ENCODE measurements at regions not wholly inside any gene's neighbourhood (a gene's known extent, or its start where the extent isn't known, plus 50 kb on each side); places are given as distances from the start of the nearest gene placed in this dataset.

GRCh38 chr12:74732164-74732784 lies 194.6 kb downstream of the ATXN7L3B start:
- ChIA-PET CTCF (no interaction called here), POLR2A (ENCODE audit: unreplicated experiment) (no interaction called here)
- Histone ChIP-seq H3K4me2 (ENCODE audit: low read length) (no peak overlapping the region), H3K9me3 (ENCODE audit: low read length) (no peaks in the 10 kb centered on the region), H3K9ac (ENCODE audit: low read length) (no peak overlapping the region), H4K20me1 (ENCODE audit: low read length) (no peaks in the 10 kb centered on the region), H3K9me2 (replicated peaks; ENCODE audit: low read length) (no peaks in the 10 kb centered on the region), H3K27me3 (ENCODE audit: low read length) (no peaks in the 10 kb centered on the region), H3K27ac (ENCODE audit: low read length) (no peak overlapping the region), H3K4me1 (ENCODE audit: insufficient read depth, low read length) (no peaks in the 10 kb centered on the region), H3F3A (ENCODE audit: low read length, unreplicated experiment) (no peaks in the 10 kb centered on the region), H2AFZ (ENCODE audit: low read length) (no peak overlapping the region), H3K79me2 (ENCODE audit: low read length) (no peaks in the 10 kb centered on the region), H3K36me3 (ENCODE audit: low read depth, low read length) (no peaks in the 10 kb centered on the region), H3K4me3 (ENCODE audit: low read length) (no peak overlapping the region)
- ATAC-seq (no peak), DNase-seq (no peak)
- TF ChIP-seq EZH2 (IDR thresholded peaks at IDR 0.05; ENCODE audit: low read length, unreplicated experiment) (no peak), EZH2phosphoT487 (IDR thresholded peaks at IDR 0.05; ENCODE audit: borderline replicate concordance, low read length) (no peak)
- TF ChIP-seq, protein P1, sequence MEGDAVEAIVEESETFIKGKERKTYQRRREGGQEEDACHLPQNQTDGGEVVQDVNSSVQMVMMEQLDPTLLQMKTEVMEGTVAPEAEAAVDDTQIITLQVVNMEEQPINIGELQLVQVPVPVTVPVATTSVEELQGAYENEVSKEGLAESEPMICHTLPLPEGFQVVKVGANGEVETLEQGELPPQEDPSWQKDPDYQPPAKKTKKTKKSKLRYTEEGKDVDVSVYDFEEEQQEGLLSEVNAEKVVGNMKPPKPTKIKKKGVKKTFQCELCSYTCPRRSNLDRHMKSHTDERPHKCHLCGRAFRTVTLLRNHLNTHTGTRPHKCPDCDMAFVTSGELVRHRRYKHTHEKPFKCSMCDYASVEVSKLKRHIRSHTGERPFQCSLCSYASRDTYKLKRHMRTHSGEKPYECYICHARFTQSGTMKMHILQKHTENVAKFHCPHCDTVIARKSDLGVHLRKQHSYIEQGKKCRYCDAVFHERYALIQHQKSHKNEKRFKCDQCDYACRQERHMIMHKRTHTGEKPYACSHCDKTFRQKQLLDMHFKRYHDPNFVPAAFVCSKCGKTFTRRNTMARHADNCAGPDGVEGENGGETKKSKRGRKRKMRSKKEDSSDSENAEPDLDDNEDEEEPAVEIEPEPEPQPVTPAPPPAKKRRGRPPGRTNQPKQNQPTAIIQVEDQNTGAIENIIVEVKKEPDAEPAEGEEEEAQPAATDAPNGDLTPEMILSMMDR (conservative IDR thresholded peaks at IDR 0.05; ENCODE audit: low read depth, low read length) = no peak
- intact Hi-C loops (cut with micrococcal nuclease) = no loop called here
- no TSS peak for BruUV-seq (replicated peaks)

GRCh38 chr12:74732826-74733225 lies 195.2 kb downstream of the ATXN7L3B start:
- ChIA-PET POLR2A (ENCODE audit: unreplicated experiment) (no interaction called here), CTCF (no interaction called here)
- no peaks in the 10 kb centered on the region for H4K20me1 ChIP-seq (ENCODE audit: low read length)
- H3K79me2 ChIP-seq (ENCODE audit: low read length) = no peaks in the 10 kb centered on the region
- H3K9me3 ChIP-seq (ENCODE audit: low read length) = no peaks in the 10 kb centered on the region
- no peak for DNase-seq
- no peaks in the 10 kb centered on the region for H3K4me1 ChIP-seq (ENCODE audit: insufficient read depth, low read length)
- H3F3A ChIP-seq (ENCODE audit: low read length, unreplicated experiment) = no peaks in the 10 kb centered on the region
- no peak for ATAC-seq
- no peaks in the 10 kb centered on the region for H3K9me2 ChIP-seq (replicated peaks; ENCODE audit: low read length)
- H3K4me2 ChIP-seq (ENCODE audit: low read length) = no peak overlapping the region
- no peaks in the 10 kb centered on the region for H3K27me3 ChIP-seq (ENCODE audit: low read length)
- TF ChIP-seq, protein P1 (conservative IDR thresholded peaks at IDR 0.05; ENCODE audit: low read depth, low read length) = no peak
- no peaks in the 10 kb centered on the region for H3K36me3 ChIP-seq (ENCODE audit: low read depth, low read length)
- H3K4me3 ChIP-seq (ENCODE audit: low read length) = no peak overlapping the region
- no peak overlapping the region for H3K27ac ChIP-seq (ENCODE audit: low read length)
- BruUV-seq (replicated peaks) = no TSS peak
- H3K9ac ChIP-seq (ENCODE audit: low read length) = no peak overlapping the region
- intact Hi-C loops (cut with micrococcal nuclease) = no loop called here
- no peak overlapping the region for H2AFZ ChIP-seq (ENCODE audit: low read length)

- no peak overlapping the region for H3K27ac ChIP-seq (ENCODE audit: low read length)
- no peak overlapping the region for H3K4me3 ChIP-seq (ENCODE audit: low read length)
- H3K9me3 ChIP-seq (ENCODE audit: low read length) = no peaks in the 10 kb centered on the region
- intact Hi-C loops (cut with micrococcal nuclease) = no loop called here
- no peaks in the 10 kb centered on the region for H3F3A ChIP-seq (ENCODE audit: low read length, unreplicated experiment)
- no peak overlapping the region for H3K9ac ChIP-seq (ENCODE audit: low read length)
- H4K20me1 ChIP-seq (ENCODE audit: low read length) = no peaks in the 10 kb centered on the region
- no peak overlapping the region for H3K4me2 ChIP-seq (ENCODE audit: low read length)
- no peak for DNase-seq
- H3K79me2 ChIP-seq (ENCODE audit: low read length) = no peaks in the 10 kb centered on the region
- POLR2A ChIA-PET (ENCODE audit: unreplicated experiment) = no interaction called here
- no peaks in the 10 kb centered on the region for H3K4me1 ChIP-seq (ENCODE audit: insufficient read depth, low read length)
- ATAC-seq = no peak
- BruUV-seq (replicated peaks) = no TSS peak
- no peaks in the 10 kb centered on the region for H3K27me3 ChIP-seq (ENCODE audit: low read length)
- CTCF ChIA-PET = no interaction called here
- no peaks in the 10 kb centered on the region for H3K36me3 ChIP-seq (ENCODE audit: low read depth, low read length)
- TF ChIP-seq, protein P1 (conservative IDR thresholded peaks at IDR 0.05; ENCODE audit: low read depth, low read length) = no peak
- TF ChIP-seq EZH2 (IDR thresholded peaks at IDR 0.05; ENCODE audit: low read length, unreplicated experiment) = no peak
- TF ChIP-seq EZH2phosphoT487 (IDR thresholded peaks at IDR 0.05; ENCODE audit: borderline replicate concordance, low read length) = no peak
- H2AFZ ChIP-seq (ENCODE audit: low read length) = no peak overlapping the region
- no peaks in the 10 kb centered on the region for H3K9me2 ChIP-seq (replicated peaks; ENCODE audit: low read length)
These were observed 203.5 kb downstream of the ATXN7L3B start for GRCh38 chr12:74741112-74741511.

All from PC-3 (cell line).